Body of pancreas (tissue), 4 donors: ENCODE measurements at regions not wholly inside any gene's neighbourhood (a gene's known extent, or its start where the extent isn't known, plus 50 kb on each side); places are given as distances from the start of the nearest gene placed in this dataset.

ENCODE experiments used
- CTCF ChIP-seq, 7 experiments: fragments of 450-650 bp in 4 of 7; fragments of 200-600 bp in 3 of 7; sonication (generic) in 3 of 7; IDR thresholded peaks; one replicate each; pipeline ENCODE4 v1.5.1; 2016 to 2019; ENCODE audit warnings: antibody characterized with exemption in 7 of 7
- POLR2A ChIP-seq, 3 donors: fragments of 450-650 bp; IDR thresholded peaks; one replicate each; pipeline ENCODE4 v1.6.1; 2016; ENCODE audit warnings: antibody characterized with exemption in 3 of 3, mild to moderate bottlenecking in 2 of 3

- TF ChIP-seq CTCF (IDR thresholded peaks at IDR 0.05) (no peak), POLR2A (IDR thresholded peaks at IDR 0.05) (peak in 1 of 3 donors; percentile 20)
Measured at GRCh38 chr20:50398821-50399554, 111.2 kb upstream of the PTPN1 start.
